K562 (cell line): ENCODE measurements at regions not wholly inside any gene's neighbourhood (a gene's known extent, or its start where the extent isn't known, plus 50 kb on each side); places are given as distances from the start of the nearest gene placed in this dataset.

Experiments
- ATAC-seq: fragments of 200-7000 bp; cut with Tn5 transposase; 3 replicates; pipeline ENCODE4 v1.9.1; 2020; ENCODE audit warnings: moderate library complexity
- BruUV-seq: library from RNA; stranded (reverse); fragments of 400-500 nt; replicated peaks from 2 replicates; lab custom pipeline; 2021; lab: Mats Ljungman, UMichigan
- CTCF ChIA-PET: fragments of 300-600 bp; formaldehyde crosslinking; extraction: SDS; loops from one replicate; lab custom pipeline; 2021; ENCODE audit warnings: low intra/inter-chr PET ratio; lab: Yijun Ruan, JAX
- POLR2A ChIA-PET: fragments of 300-600, 350-650 bp; sonication (Branson Sonifier 250); formaldehyde crosslinking; extraction: SDS; loops from one replicate; lab custom pipeline; 2021; ENCODE audit warnings: antibody characterized with exemption, inconsistent platforms; lab: Yijun Ruan, JAX
- DNase-seq, 4 experiments: peaks; one replicate each; pipeline versions ENCODE4 v3.0.0 to v3.0.0-alpha.2; 2011 to 2018; ENCODE audit warnings: low spot score in 3 of 4, mixed read lengths in 3 of 4; ENCODE audit errors: extremely low read depth in 1 of 4
- FAIRE-seq: peaks from 2 replicates; lab custom pipeline; 2011; peaks lifted over from hg19 to GRCh38; lab: Jason Lieb, UNC
- H2AFZ ChIP-seq: 2 replicates; pipeline ENCODE4 v1.6.0; 2011; ENCODE audit warnings: low read depth, low read length, control low read depth, inconsistent platforms
- H3K27ac ChIP-seq: fragments of 200-600 bp; 3 replicates; pipeline ENCODE4 v1.8.0; 2011; ENCODE audit warnings: low read depth, mild to moderate bottlenecking, control low read depth, inconsistent platforms, low read length, moderate library complexity, mixed read lengths; ENCODE audit errors: extremely low read depth
- H3K27me3 ChIP-seq, 2 experiments: fragments of 300-600 bp in 1 of 2; 2 replicates in 1 of 2; 3 replicates in 1 of 2; pipeline versions ENCODE4 v1.6.0 to v1.8.0; 2011; ENCODE audit warnings: inconsistent platforms in 2 of 2, low read length in 2 of 2, mild to moderate bottlenecking in 1 of 2, mixed read lengths in 1 of 2, moderate library complexity in 1 of 2; ENCODE audit not compliant: control insufficient read depth in 2 of 2, insufficient read depth in 2 of 2
- H3K36me3 ChIP-seq: fragments of 300-600 bp; 3 replicates; pipeline ENCODE4 v1.8.0; 2011; ENCODE audit warnings: mild to moderate bottlenecking, low read length, inconsistent platforms; ENCODE audit not compliant: control insufficient read depth, insufficient read depth
- H3K4me1 ChIP-seq, 2 experiments: fragments of 200-600 bp in 1 of 2; replicated peaks in 1 of 2; 2 replicates in 1 of 2; 3 replicates in 1 of 2; pipeline versions ENCODE4 v1.5.1 to v1.8.0; 2011; ENCODE audit warnings: inconsistent platforms in 2 of 2, low read length in 2 of 2, mild to moderate bottlenecking in 1 of 2, mixed read lengths in 1 of 2, moderate library complexity in 1 of 2; ENCODE audit not compliant: control insufficient read depth in 2 of 2, insufficient read depth in 2 of 2
- H3K4me2 ChIP-seq: 2 replicates; pipeline ENCODE4 v1.6.1; 2011; ENCODE audit warnings: low read length, control low read depth, inconsistent platforms, mixed read lengths; ENCODE audit not compliant: insufficient read depth
- H3K4me3 ChIP-seq: fragments of 200-600 bp; sonication (generic), shearing (Covaris generic); 2 replicates; pipeline ENCODE4 v1.5.1; 2016; ENCODE audit warnings: control low read depth, inconsistent platforms
- H3K79me2 ChIP-seq: fragments of 200-600 bp; 3 replicates; pipeline ENCODE4 v1.8.0; 2011; ENCODE audit warnings: low read length, inconsistent platforms; ENCODE audit not compliant: control insufficient read depth, insufficient read depth
- H3K9ac ChIP-seq, 2 experiments: 2 replicates each; pipeline versions ENCODE4 v1.6.0 to v1.6.1; 2011; ENCODE audit warnings: low read depth in 2 of 2, low read length in 2 of 2, control low read depth in 1 of 2, inconsistent platforms in 1 of 2, mild to moderate bottlenecking in 1 of 2, mixed read lengths in 1 of 2; ENCODE audit not compliant: insufficient read depth in 1 of 2
- H3K9me1 ChIP-seq: one replicate; pipeline ENCODE4 v1.6.0; 2011; ENCODE audit warnings: inconsistent platforms, mild to moderate bottlenecking, low read length, moderate library complexity; ENCODE audit not compliant: control insufficient read depth, insufficient read depth
- H3K9me3 ChIP-seq: replicated peaks from 2 replicates; pipeline ENCODE4 v1.5.1; 2011; ENCODE audit warnings: low read depth, low read length, inconsistent platforms; ENCODE audit not compliant: control insufficient read depth, insufficient read depth
- H4K20me1 ChIP-seq: replicated peaks from 2 replicates; pipeline ENCODE4 v1.6.1; 2011; ENCODE audit warnings: low read length, inconsistent platforms, mixed read lengths; ENCODE audit not compliant: control insufficient read depth, insufficient read depth
- ARNT ChIP-seq, 2 experiments: fragments of 450-650 bp; IDR thresholded peaks; 2 replicates each; pipeline ENCODE4 v1.6.1; 2016; ENCODE audit warnings: mild to moderate bottlenecking in 1 of 2
- CREB3L1 ChIP-seq: fragments of 450-650 bp; IDR thresholded peaks from 2 replicates; pipeline ENCODE4 v1.6.1; 2014; ENCODE audit warnings: low read depth, mild to moderate bottlenecking, moderate library complexity, borderline replicate concordance
- ETS2 ChIP-seq: IDR thresholded peaks from 2 replicates; pipeline ENCODE4 v1.6.1; 2016; ENCODE audit warnings: borderline replicate concordance, missing genetic modification characterization, mild to moderate bottlenecking, moderate library complexity, missing compliant biosample characterization; ENCODE audit not compliant: poor library complexity, severe bottlenecking
- FOXA3 ChIP-seq, 2 experiments: fragments of 450-650 bp in 1 of 2; sonication (generic) in 1 of 2; formaldehyde crosslinking; IDR thresholded peaks in 1 of 2; conservative IDR thresholded peaks in 1 of 2; 2 replicates each; pipeline versions ENCODE4 v1.4.0 to v1.8.0; 2020 to 2022; ENCODE audit warnings: mild to moderate bottlenecking in 2 of 2, missing genetic modification reagents in 1 of 2
- JUN ChIP-seq, 2 experiments: sonication (generic) in 1 of 2; formaldehyde crosslinking in 1 of 2; IDR thresholded peaks; 2 replicates each; pipeline versions ENCODE4 v1.6.1 to v1.8.0; 2012 to 2022; ENCODE audit warnings: borderline replicate concordance in 2 of 2, mild to moderate bottlenecking in 2 of 2, improper control_type of control experiment in 1 of 2, low read depth in 1 of 2, low read length in 1 of 2, missing genetic modification reagents in 1 of 2
- KDM4B ChIP-seq, 2 experiments: fragments of 450-650 bp in 1 of 2; sonication (generic) in 1 of 2; IDR thresholded peaks; 2 replicates each; pipeline ENCODE4 v1.6.1; 2016 to 2017; ENCODE audit warnings: borderline replicate concordance in 2 of 2, antibody characterized with exemption in 1 of 2, low read depth in 1 of 2, mild to moderate bottlenecking in 1 of 2
- MCM2 ChIP-seq: fragments of 450-650 bp; IDR thresholded peaks from 2 replicates; pipeline ENCODE4 v1.6.1; 2017; ENCODE audit warnings: low read depth, mild to moderate bottlenecking
- MCM3 ChIP-seq: fragments of 450-650 bp; IDR thresholded peaks from 2 replicates; pipeline ENCODE4 v1.6.1; 2016
- PRMT5 ChIP-seq: sonication (generic); formaldehyde crosslinking; IDR thresholded peaks from 2 replicates; pipeline ENCODE4 v1.5.0; 2020; ENCODE audit warnings: missing genetic modification reagents
- SNRNP70 ChIP-seq: fragments of 200-400 bp; formaldehyde crosslinking; optimal IDR thresholded peaks from 2 replicates; pipeline ENCODE3; 2017; ENCODE audit warnings: low read depth, low read length
- ZNF184 ChIP-seq: sonication (generic); formaldehyde crosslinking; IDR thresholded peaks from 2 replicates; pipeline ENCODE4 v1.5.0; 2020; ENCODE audit warnings: missing genetic modification reagents
- ZNF57 ChIP-seq: fragments of 450-650 bp; formaldehyde crosslinking; IDR thresholded peaks from 2 replicates; pipeline ENCODE4 v1.4.0; 2020; ENCODE audit warnings: mild to moderate bottlenecking, moderate library complexity
- WGBS: fragments of 100-300 bp; shearing (Covaris generic); methylation state at CpG from one replicate; pipeline ENCODE4 v1.1.6; 2016; ENCODE audit warnings: low coverage, mixed read lengths; ENCODE audit not compliant: insufficient coverage; ENCODE audit errors: missing lambda C conversion rate; 5-methylcytosine and 5-hydroxymethylcytosine counted together
- in situ Hi-C: fragments of 300-500 bp; cut with MboI; formaldehyde crosslinking; loops from 4 replicates; pipeline ENCODE4 v1.15.0; 2018; ENCODE audit warnings: inconsistent platforms, mixed read lengths
- intact Hi-C: fragments of 100-400 bp; cut with micrococcal nuclease; formaldehyde crosslinking; loops from 2 replicates; pipeline ENCODE4 v1.14.2; 2022
- TF ChIP-seq, protein P1 (sequence below): fragments of 250-450 bp; sonication (Bioruptor Pico); IDR thresholded peaks from 2 replicates; pipeline ENCODE4 v1.8.0; 2021; ENCODE audit warnings: moderate library complexity, mild to moderate bottlenecking, inconsistent platforms

DNA sequence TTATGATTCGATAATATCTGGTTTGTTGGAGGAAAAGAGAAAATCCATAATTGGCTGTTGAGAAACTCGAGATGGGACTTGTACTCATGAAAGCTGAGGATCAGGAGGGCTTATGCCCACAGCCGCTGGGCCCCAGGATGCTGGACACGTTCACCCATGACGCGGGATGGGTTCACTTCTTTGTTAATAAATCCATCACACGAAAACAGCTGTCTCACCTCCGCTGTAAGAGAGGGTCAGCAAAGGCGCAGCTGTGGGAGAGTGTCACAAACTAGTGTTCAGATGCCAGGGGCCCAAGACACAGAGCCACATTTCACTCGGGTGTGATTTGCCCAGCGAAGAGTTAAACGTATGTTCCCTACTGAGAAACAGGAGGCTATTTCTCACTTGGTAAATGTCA, 315.1 kb downstream of the THBS2 start:
- WGBS, result under 1% methylated on average over 12 of the region's 12 CpGs
- Histone ChIP-seq H3K4me3 (no peak overlapping the region), H3K4me1 (no peaks in the 10 kb centered on the region), H4K20me1 (0 out of 2 replicates have a peak, but pooled peaks cover 3% of the 10 kb centered on the region), H3K36me3 (no peaks in the 10 kb centered on the region), H3K27ac (no peak overlapping the region), H3K27me3 (peaks cover 35 to 58% of the 10 kb centered on the region in 2 experiments; a peak in 4 of 5 replicates), H3K9ac (no peak overlapping the region), H3K9me3 (no peaks in the 10 kb centered on the region), H2AFZ (no peak overlapping the region), H3K4me2 (no peak overlapping the region), H3K9me1 (no peaks in the 10 kb centered on the region), H3K79me2 (no peaks in the 10 kb centered on the region)
- CTCF ChIA-PET, result no interaction called here
- no TSS peak for BruUV-seq
- FAIRE-seq, result no peak
- no peak for DNase-seq
- ATAC-seq, result no peak
- intact Hi-C loops (no loop called here), in situ Hi-C loops (no loop called here)
- TF ChIP-seq SNRNP70, result no peak
- POLR2A ChIA-PET, result no interaction called here

- no peak overlapping the region for H2AFZ ChIP-seq
- H3K9ac ChIP-seq, result no peak overlapping the region
- no peaks in the 10 kb centered on the region for H3K9me1 ChIP-seq
- no peak for FAIRE-seq
- H3K79me2 ChIP-seq, result no peaks in the 10 kb centered on the region
- H3K9me3 ChIP-seq, result no peaks in the 10 kb centered on the region
- BruUV-seq, result no TSS peak
- ATAC-seq, result no peak
- no peak overlapping the region for H3K27ac ChIP-seq
- H3K4me3 ChIP-seq, result no peak overlapping the region
- no peak overlapping the region for H3K4me2 ChIP-seq
- CTCF ChIA-PET, result no interaction called here
- H3K36me3 ChIP-seq, result no peaks in the 10 kb centered on the region
- DNase-seq, result no peak
- in situ Hi-C loops (no loop called here), intact Hi-C loops (no loop called here)
- WGBS, result 2% methylated on average over 7 of the region's 7 CpGs
- no peaks in the 10 kb centered on the region for H3K4me1 ChIP-seq
- POLR2A ChIA-PET, result interaction anchor here (0.5 kb wide), 1 partner anchor 1011 kb away, joined by 3 read pairs; no protein-coding TSS in a partner anchor
- peaks cover 26 to 44% of the 10 kb centered on the region in 2 experiments; a peak in 3 of 5 replicates for H3K27me3 ChIP-seq
- no peaks in the 10 kb centered on the region for H4K20me1 ChIP-seq
- TF ChIP-seq FOXA3 (CRISPR knock-in tag; conservative IDR thresholded peaks at IDR 0.05 in 1 of 2, IDR thresholded peaks at IDR 0.05 in 1 of 2) (no peak), ARNT (IDR thresholded peaks at IDR 0.05) (no peak), CREB3L1 (no peak), JUN (IDR thresholded peaks at IDR 0.05; ENCODE audit: borderline replicate concordance, low read depth, low read length) (no peak), JUN (CRISPR knock-in tag; IDR thresholded peaks at IDR 0.05; ENCODE audit: borderline replicate concordance) (no peak), PRMT5 (no peak), MCM3 (no peak), KDM4B (IDR thresholded peaks at IDR 0.05; ENCODE audit: borderline replicate concordance in 2 of 2, low read depth in 1 of 2) (no peak), ZNF57 (CRISPR knock-in tag) (no peak), MCM2 (no peak), ETS2 (tag) (no peak), ZNF184 (CRISPR knock-in tag) (no peak)
- TF ChIP-seq, protein P1, sequence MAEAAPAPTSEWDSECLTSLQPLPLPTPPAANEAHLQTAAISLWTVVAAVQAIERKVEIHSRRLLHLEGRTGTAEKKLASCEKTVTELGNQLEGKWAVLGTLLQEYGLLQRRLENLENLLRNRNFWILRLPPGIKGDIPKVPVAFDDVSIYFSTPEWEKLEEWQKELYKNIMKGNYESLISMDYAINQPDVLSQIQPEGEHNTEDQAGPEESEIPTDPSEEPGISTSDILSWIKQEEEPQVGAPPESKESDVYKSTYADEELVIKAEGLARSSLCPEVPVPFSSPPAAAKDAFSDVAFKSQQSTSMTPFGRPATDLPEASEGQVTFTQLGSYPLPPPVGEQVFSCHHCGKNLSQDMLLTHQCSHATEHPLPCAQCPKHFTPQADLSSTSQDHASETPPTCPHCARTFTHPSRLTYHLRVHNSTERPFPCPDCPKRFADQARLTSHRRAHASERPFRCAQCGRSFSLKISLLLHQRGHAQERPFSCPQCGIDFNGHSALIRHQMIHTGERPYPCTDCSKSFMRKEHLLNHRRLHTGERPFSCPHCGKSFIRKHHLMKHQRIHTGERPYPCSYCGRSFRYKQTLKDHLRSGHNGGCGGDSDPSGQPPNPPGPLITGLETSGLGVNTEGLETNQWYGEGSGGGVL, result no peak
These were observed 316.6 kb downstream of the THBS2 start for GRCh38 chr6:168937054-168937453.
